ENCODE measurements at regions not wholly inside any gene's neighbourhood (a gene's known extent, or its start where the extent isn't known, plus 50 kb on each side); places are given as distances from the start of the nearest gene placed in this dataset.

- TF ChIP-seq CTCF (IDR thresholded peaks at IDR 0.05): no peak
- TF ChIP-seq POLR2AphosphoS5 (IDR thresholded peaks at IDR 0.05): no peak
- no peak for TF ChIP-seq POLR2A (IDR thresholded peaks at IDR 0.05)
Measured at GRCh38 chr2:220044383-220044782, 417.0 kb downstream of the SLC4A3 start.

Data from breast epithelium (tissue), 3 donors.